ENCODE measurements at regions not wholly inside any gene's neighbourhood (a gene's known extent, or its start where the extent isn't known, plus 50 kb on each side); places are given as distances from the start of the nearest gene placed in this dataset.

DNA sequence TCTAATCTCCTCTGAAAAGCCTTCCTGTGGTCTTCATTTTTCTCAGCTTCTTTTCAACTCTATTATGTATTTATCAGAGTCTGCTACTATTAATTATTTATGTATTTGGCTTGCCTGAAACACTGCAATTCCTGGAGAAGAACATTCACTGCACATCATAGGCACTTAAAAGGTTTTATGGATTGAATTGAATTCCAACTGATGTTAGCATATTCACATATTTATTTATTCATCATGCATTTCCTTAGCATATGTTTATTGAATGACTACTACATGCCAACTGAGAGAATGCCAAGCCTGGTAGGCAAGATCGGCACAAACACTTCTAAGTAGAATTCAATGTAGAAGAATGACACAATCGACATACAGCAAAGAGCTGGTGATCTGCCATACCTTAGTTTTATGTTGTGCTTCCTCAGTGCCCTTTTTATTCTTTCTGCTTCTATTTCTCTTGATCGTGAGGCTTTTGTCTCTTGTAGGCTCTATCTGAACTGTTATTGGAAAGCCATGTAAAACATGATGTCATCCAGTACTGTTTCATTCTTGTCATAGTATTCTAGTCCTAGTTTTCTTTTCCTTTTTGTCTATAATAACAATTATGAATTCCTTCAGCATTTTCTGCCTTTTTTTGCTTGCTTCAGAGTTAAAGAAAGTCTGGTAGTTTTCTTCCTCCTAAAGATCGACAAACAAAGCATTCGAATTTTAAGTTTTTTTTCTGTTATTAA is 454.2 kb downstream of the TLE4 start:
- no peak for TF ChIP-seq CTCF (IDR thresholded peaks at IDR 0.05; ENCODE audit: low read length)
- no peak for TF ChIP-seq EZH2 (optimal IDR thresholded peaks at IDR 0.05; ENCODE audit: low read depth, low read length)
- no peak for TF ChIP-seq EZH2phosphoT487 (IDR thresholded peaks at IDR 0.05; ENCODE audit: low read length)
